HG03280 (cell line): ENCODE measurements at regions not wholly inside any gene's neighbourhood (a gene's known extent, or its start where the extent isn't known, plus 50 kb on each side); places are given as distances from the start of the nearest gene placed in this dataset.

Experiments used
- ATAC-seq: cut with Tn5 transposase; IDR thresholded peaks from one replicate; pipeline ENCODE4 v1.9.1; 2021; ENCODE audit warnings: mild to moderate bottlenecking, moderate library complexity; ENCODE audit not compliant: unreplicated experiment

DNA sequence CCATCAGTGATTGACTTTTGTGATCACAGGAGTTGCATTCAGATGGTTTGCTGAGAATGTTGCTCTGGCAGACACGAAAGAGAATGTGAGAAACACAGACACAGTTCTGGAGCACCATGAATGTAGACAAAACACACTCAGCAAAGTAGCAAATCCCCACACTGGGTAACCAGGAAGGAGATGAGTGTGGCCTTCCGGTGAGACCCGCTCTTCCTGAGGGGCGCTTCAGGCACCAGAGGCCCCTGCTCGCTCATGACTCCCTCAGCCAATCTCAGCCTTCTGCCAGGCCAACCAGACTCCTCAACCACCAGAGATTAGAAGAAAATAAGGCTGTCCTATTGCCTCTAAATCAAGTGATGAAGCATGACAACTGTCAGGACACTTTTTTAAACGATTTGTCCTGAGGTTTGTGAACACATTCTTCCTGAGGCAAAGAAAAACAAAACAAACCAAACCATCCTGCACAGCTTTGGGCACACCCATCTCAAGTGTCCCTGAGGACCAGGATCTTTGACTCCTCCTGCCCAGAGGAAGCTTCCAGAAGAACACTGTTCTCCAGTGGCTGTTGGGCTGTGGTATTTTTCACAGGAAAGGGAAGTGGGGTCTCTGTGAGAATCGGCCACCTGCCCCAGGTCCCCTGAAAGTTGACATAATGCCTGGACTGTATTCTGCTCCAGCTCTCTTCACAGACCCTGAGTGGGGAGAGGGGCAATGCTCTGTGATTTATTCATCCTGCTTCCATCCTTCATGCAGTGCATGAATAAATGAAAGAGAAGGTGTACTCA is 152.8 kb downstream of the BCL11A start:
- no peak for ATAC-seq

DNA sequence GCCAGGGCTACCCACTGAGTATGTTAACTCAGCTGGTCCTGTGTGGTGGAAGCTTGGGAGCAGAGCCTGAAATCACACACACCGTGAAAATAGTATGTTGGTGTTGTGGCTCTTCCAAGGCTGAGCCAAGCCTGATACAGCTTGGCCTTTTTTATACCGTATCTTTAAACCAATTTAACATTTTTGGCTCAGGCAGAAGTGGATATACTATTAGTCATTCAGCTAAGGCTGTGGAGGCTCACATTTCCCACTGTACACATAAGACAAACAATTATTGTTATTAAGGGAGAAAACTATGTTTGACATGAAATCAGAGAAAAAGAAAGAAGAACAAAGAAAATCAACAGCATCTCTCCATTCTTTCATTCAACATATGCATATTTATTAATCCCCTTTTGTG is 159.0 kb downstream of the BCL11A start:
- no peak for ATAC-seq

DNA sequence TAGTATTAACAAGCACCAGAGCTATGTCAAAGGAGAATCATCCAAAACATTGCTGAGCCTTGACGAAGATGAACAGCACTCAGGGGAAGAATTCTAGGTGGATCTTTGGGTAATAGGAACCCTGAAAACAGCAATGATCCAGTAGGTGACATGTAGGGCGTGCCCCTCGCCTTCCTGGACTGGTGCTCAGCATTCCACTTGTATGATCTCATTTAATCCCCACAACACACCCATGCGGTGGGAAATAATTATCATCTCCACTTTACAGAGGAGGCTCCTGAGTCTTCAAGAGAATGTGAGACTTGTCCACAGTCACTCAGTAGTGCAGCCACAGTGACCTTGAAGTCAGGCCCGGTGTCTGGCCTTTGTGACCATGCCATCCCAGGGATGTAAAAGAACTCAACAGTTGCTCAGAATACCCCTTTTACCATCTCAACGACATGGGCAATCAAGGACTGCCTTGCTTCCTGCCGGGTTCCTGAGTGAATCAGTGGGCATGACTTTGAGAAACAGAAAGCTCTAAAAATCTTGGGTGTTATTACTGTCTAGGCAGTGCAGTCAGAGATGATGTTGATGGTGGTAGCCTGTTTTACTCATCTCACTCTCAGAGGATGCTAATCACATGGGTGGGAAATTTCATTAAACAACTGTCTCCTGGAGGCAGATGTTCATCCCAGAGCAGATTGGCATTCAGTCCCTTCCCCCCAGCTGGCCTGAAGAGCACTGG is 161.6 kb downstream of the BCL11A start:
- no peak for ATAC-seq

DNA sequence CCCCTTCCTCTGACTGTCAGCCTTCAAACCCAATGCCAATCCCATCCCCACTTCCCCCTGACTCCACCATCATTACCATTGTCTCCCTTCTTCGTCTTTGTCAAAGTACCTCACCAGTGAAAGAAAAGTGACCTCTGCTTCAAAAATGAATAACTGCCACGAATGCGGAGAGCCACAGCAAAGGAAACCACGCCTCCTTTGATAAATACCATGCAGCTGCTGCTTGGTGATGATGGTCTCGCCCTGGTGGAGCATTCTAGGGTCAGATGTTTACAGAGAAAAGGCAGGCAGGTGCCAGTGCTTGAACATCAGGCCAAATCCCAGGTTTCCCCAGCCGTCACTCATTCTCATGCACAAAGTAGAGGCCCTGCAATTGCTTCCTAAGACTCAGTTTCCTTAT is 162.2 kb downstream of the BCL11A start:
- ATAC-seq, result no peak

DNA sequence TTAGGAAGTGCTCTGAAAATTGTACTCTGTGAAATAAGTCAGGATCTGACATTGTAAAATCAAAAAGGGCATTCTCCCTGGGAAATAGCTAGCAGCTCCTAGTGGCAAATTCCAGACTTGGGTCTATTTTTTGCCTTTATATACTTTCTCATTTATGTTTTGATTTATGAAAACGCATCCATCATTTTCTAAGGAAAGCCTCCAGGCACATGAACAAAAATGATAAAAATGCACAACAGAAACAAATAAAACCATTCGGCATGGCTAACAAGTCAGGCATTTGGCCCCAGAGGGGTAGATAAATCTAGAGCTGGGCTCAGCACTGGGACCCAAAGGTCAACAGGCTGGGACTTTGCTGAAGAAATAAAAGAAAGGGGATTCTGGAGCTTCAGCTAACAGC is 167.0 kb downstream of the BCL11A start:
- ATAC-seq, result no peak

DNA sequence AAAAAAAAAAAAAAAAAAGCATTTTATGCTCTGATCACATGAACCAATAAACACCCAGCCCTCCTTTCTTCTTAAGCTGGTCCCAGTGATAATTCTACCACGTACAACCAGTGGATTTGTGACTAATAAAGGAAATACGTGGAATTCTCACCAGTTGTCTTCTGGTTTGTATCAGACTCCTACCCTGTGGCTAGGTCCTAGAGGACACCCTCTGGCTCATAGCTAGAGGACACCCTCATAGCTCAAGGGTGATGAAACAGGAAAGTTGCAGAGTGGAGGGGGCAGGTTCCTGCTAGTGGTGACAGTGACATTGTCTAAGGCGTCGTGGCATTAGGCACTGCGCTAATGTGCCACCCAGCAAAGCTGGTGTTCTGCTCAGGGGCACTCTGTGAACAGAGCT is 167.8 kb downstream of the BCL11A start:
- no peak for ATAC-seq

DNA sequence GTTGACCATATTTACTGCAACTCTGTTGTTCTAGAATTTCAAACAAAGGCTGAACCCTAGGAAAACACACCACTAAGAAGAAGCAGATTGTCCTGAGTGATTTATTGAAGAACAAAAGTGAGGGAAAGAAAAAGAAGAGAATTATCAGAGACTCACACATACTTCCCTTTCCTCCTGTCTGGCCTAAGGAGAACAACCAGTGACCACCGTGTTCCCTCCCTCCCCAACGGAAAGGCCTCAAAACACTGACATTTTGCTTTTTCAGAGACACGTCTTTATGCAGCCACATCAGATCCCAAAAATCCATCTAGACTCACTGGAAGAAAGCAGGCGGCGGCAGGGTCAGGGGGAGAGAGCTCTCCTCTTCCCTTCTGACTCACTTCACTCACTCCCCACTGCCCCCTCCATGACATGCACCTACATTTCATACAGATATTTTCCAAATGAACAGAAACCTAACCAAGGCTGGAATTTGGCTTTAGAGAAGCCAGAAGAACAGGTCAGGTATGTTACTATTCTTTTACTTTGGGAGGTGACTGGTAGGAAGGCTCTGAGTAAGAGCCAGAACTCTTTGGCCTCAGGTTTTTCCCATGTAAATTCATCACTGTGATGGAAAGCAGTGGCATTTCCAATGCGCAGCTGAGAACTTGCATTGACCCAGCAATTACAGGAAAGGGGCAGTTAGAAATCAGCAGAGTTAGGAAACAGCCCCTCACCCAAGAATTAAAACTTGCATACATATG is 169.9 kb downstream of the BCL11A start:
- no peak for ATAC-seq

DNA sequence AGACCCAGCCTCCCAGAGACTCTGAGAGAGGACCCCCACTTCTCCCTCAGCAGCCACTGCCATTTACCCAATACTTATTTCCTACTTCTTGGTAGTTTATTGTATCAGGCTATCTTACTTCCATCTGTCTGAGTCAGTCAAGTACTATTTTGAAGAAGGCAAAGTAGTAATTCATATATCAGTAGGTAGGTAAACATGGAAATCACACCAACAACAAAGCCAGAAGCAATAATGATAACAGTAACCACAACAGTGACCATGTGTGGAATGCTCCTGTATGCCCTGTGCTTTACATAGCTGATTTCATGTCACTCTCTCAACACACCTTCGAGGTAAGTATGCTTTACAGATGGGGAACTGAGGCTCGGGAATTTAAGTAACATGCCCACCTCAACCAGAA is 173.0 kb downstream of the BCL11A start:
- no peak for ATAC-seq

DNA sequence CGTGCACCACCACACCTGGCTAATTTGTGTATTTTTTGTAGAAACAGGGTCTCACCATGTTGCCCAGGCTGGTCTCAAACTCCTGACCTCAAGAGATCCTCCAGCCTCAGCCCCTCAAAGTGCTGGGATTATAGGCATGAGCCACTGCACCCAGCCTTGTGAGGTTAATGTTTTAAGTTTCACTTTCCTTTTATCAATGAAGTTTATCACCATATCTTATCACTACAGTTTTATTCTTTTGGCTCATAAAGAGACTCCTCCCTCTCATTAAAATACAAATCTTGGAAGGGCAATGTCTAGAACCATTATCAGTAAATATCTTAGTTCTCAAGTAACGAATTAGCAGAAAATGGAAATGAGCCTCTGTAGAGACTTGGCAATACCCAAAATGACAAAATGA is 173.8 kb downstream of the BCL11A start:
- ATAC-seq, result no peak

DNA sequence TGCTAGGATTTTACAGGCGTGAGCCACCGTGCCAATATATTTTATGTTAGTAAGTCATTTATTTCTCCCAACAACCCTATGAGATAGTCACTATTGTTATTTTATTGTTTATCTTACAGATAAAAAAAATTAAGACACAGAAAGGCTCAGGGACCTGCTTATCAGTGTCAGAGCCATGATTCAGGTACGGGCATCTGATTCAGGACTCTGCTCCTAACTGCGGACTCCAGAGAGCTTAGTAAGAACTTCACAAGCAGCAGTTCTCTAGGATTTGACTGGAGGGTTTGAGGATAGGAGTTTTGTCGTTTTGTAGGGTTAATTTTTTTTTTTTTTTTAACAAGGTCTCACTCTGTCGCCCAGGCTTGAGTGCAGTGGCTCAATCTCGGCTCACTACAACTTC is 174.2 kb downstream of the BCL11A start:
- ATAC-seq, result no peak

DNA sequence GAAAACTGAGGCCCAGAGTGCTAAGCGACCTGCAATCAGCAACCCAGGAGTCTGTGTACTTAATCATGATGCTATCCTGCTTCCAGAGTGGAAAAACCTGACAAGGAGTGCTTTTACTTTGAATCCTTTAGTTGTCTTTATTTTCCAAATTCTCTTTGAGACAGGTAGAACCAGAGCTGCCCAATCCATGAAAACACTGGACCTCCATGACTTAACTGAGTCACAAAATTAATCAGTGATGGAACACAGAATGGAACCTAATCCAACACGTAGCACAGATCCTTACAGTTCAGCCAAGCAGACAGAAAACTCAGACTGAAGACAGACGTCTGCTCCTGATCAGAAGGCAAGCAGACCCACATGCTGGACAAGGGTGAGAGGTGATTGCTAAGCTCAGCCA is 175.6 kb downstream of the BCL11A start:
- ATAC-seq, result no peak

DNA sequence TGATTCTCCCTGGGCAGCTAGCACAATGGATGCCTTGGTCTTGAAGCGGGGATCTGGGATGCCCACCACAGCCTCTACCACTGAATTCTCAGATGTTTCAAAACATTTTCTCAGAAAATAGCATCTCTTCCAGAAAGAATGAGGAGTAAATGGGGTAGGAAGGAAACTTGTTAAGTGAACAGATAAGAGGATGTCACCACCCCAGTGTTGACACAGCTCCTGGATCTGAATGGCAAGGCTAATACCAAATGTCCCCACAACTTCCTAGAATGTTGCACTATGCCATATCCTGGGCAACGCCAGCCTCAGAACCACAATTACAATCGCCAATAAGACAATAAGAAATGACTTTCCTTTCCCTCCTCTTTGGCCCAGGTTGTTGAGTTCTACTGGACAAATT is 177.2 kb downstream of the BCL11A start:
- no peak for ATAC-seq

DNA sequence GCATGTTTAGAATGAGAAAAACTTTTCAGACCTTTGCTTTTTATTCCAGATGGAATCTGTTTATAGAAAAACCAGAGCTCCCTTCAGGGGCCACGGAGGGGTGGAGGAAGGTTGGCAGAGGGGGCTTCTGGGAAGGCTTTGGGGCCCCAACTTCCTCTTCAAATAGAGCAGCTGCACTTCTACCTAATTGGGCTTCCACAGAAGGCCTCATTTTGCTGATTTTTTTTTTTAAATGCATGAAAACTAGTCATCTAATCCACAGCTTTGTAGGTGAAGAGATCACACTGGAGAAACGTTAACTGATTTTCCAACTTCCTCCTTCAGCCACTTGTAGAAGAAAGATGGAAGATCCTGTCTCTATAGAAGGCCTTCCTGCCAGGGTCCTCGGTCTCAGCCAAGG is 181.8 kb downstream of the BCL11A start:
- no peak for ATAC-seq

DNA sequence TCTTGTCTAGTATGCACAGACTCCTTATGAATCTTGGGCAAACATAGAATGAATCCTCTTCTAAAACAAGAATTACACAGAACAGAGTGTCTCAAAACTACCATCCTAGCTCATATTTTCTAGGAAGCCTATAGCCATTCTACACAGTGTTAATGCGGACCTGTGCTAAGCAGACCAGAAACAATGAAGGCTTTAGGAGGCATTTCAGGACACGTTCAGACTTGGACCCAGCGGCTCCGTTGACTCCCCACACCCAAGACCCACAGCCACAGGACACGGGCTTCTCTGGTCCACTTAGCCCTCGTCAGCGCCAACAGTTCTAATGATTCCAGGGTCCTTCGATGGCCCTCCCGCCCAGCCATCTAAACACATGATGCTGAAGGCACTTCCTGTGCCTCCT is 182.2 kb downstream of the BCL11A start:
- ATAC-seq, result no peak

DNA sequence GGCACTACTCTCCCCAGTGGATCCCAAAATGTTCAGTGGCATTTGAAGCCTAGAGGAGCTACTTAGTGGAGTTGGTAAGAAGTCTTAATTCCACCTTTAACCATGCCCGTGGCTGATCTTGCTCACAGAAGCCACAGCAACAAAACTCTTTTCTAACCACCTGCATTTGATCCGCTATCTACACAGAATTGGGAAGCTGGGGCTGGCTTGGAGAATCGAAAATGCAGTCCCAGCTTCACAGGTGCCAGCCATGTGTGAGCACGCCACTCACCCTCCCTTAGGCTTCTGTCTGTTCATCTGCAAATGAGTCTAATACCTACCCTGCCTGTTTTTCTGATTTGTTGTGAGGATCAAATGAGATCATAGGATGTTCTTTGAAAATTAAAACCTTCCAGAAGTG is 182.6 kb downstream of the BCL11A start:
- no peak for ATAC-seq

DNA sequence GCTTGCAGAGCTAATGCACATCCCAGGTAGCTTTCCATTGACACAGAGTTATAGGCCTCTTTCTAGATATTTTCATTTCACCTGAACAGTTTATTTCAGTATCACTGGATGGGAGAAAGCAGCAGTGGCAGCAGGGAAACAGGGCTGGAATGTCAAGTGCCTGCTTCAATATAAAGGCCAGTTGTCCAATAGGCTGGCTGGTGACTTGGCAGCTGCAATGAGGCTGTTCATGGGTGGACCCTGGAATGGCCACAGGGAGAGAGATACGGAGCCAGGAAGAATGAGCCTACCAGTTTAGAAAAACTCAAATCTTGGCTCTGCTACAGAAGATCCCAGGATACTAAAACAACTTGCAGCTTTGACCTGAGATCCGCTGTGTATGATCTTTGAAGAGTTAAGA is 185.0 kb downstream of the BCL11A start:
- no peak for ATAC-seq

DNA sequence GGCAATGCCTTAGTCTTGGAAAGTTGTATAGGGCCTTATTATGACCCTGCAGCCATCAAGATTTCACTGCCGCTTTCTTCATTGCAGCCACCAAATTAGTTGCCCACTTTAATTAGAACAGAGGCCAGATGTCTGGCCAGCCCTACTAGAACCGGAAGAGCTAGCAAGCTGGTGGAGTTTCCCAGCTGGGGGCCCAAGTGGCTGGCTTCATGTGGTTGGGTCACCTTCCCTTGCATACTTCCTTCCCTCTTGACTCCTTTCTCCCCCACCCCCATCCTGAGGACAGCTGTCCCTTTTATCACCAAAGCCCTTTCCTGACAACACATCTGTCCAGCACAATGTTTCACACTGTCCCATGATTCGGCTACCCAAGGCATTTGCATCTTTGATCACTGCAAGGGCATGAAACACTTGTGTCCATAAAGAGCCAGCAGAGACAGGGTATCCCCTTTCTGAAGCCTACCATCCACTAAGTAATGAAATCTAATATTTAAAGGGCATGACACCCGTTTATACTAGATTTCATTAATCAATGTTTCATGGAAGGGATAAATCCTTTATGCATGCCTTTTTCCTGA is 187.2 kb downstream of the BCL11A start:
- no peak for ATAC-seq

DNA sequence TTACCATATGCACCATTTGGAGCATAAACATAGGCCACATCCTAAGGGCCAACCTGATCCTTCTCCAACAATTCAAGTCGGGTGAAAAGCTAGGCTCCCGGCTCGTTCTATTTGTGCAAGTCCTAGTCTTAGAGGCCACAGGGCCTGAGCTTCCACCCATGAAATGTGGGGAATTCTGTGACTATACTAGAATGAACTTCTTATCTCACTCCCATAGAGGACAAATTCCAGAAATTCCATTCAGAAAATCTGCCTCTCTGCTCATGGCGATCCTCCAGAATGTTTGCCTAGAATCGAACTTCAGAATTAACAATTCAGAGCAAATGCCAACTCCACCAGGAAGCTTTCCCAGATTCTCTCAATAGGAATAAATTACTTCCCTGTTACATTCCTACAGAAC is 187.9 kb downstream of the BCL11A start:
- no peak for ATAC-seq

DNA sequence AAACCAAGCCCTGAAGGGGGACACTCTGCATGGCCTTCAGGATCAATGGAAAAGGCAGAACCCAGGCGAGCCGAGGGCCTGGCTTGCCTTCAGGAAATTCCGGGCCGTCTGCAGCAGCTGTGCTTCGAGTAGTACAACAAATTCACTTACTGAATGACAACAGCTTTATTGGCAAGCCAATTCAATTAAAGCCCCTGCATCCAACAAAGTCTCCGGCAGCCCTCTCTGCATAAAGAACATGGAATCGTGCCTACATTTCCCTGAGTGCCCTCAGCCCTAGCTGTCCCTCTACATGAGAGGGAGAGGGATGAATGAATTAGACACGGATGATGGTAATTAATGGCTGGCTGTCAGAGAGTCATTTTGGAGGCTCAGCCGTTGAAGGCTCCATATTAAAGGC is 189.0 kb downstream of the BCL11A start:
- no peak for ATAC-seq

DNA sequence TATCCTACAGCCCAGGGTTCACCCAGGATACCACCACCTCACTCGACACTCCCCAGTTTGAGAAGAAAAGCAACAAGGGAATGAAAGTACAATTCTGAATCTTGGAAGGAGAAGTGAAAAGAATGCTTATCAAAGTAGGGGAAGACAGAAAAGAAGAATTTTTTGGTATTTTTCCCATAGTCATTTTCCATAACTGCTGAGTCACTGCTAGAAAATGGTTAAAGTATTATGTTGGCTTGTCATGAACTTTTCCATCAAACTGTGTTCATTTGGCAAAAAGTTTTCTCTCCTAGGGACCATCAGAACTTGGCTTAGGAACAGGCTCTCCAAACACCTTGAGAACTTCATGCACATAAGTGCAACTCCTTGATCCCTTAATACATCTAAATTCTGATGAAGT is 192.0 kb downstream of the BCL11A start:
- no peak for ATAC-seq

DNA sequence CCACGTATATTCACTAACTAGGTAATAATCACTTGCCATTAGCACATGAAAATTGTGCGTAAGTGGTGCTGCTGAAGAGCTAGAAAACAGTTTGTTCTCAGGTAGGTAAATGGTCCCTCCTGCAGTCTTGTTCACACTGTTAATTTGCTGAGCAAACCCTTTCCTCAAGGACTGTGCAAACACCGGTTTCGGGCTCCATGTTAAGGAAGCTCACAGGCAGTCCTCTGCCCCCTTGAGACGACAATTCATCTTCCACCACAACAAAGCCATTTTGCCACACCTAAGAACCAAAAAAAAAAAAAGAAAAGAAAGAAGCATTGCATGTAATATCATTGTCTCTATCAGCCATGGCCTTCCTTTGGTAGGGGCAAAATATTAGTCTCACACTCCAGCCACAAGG is 193.9 kb downstream of the BCL11A start:
- ATAC-seq, result no peak

DNA sequence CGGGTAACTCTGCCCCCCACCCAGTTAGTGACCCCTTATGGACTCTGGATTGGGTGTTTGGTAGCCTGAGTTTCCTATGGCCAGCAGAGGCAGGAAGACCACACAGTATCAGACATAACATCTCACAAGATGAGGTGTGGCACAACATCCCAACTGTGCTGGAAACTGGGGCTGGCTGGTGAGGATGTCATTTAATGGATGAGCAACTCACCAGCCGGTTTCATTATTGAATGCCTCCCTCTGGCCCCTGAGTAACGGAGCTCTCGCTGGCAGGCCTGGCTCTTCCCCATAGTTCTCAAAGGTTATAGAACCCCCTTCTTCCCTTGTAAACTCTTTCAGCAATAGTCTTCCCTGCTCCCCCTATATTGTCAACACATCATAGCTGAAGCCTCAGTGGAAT is 195.0 kb downstream of the BCL11A start:
- no peak for ATAC-seq
